GM18520 (cell line): ENCODE measurements at regions not wholly inside any gene's neighbourhood (a gene's known extent, or its start where the extent isn't known, plus 50 kb on each side); places are given as distances from the start of the nearest gene placed in this dataset.
"Not testable (repeated sequence)": the region's sequence is repeated elsewhere in the genome, so short reads cannot be mapped to it uniquely, and the experiment has no call there.

ENCODE experiments used
- ATAC-seq: cut with Tn5 transposase; IDR thresholded peaks from one replicate; pipeline ENCODE4 v1.9.1; 2021; ENCODE audit not compliant: unreplicated experiment

GRCh38 chr2:175621821-175622220 lies 380.2 kb downstream of the LNPK start:
- no peak for ATAC-seq

GRCh38 chr2:175620106-175620505 lies 382.0 kb downstream of the LNPK start:
- ATAC-seq, result no peak

- ATAC-seq, result no peak
Measured at GRCh38 chr2:175619179-175620045, 382.7 kb downstream of the LNPK start.

DNA sequence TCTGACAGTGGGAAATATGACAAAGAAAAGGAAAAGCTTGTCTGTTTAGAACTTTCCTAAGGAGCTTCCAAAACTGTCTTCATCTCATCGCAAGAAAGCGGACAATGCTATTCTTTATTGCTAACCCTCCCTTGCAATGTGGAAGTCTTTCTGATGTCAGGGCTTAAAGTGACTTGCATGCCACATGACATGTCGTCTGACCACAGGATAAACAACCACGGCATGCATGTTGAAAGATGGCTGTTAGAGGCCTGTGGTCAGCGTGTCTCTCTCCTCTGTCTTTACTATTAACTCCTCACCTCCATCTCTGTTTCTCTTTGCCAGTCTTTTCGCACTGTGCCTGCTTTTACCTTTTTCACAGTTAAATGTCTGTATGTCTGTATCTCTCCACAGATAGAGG lies 389.8 kb downstream of the LNPK start:
- ATAC-seq, result no peak

- ATAC-seq, result no peak
Measured at GRCh38 chr2:175606010-175606841, 395.8 kb downstream of the LNPK start.

- no peak for ATAC-seq
Measured at GRCh38 chr2:175605640-175606009, 396.4 kb downstream of the LNPK start.

DNA sequence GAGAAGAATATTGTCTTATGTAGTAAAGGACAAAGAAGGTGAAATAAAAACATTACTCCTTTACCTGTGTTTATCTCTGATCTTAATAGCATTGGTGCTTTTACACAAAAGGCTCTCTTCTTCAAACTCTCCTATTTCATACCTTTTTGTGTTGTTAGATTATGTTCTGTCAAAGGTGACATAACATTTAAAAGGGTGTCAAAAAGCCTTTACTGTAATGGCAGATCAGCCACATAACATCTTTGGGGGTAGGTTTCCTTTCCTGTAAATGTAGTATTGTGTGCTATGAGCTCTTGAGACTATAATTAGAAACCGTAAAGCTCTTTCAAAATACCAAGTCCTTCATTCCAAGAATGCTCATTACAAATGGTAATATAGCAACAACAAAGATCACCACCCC lies 400.1 kb downstream of the LNPK start:
- ATAC-seq, result no peak

GRCh38 chr2:175599966-175600831 lies 401.9 kb downstream of the LNPK start:
- ATAC-seq, result no peak

- no peak for ATAC-seq
Measured at GRCh38 chr2:175597286-175597685, 404.8 kb downstream of the LNPK start.

DNA sequence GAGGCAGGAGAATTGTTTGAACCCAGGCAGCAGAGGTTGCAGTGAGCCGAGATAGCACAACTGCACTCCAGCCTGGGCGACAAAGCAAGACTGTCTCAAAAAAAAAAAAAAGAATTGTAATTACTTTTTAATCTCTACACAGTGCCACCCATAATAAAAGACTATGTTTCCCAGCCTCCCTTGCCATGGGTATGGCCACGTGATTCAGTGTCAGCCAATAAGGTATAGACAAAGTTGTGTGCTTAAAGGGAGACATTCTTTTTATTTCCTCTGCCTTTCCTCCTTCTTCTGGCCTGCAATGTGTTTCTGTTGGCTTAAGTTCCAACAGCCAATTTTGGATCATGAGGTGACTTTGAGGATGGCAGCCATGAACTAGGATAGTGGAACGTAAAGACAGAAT lies 406.9 kb downstream of the LNPK start:
- ATAC-seq, result no peak

DNA sequence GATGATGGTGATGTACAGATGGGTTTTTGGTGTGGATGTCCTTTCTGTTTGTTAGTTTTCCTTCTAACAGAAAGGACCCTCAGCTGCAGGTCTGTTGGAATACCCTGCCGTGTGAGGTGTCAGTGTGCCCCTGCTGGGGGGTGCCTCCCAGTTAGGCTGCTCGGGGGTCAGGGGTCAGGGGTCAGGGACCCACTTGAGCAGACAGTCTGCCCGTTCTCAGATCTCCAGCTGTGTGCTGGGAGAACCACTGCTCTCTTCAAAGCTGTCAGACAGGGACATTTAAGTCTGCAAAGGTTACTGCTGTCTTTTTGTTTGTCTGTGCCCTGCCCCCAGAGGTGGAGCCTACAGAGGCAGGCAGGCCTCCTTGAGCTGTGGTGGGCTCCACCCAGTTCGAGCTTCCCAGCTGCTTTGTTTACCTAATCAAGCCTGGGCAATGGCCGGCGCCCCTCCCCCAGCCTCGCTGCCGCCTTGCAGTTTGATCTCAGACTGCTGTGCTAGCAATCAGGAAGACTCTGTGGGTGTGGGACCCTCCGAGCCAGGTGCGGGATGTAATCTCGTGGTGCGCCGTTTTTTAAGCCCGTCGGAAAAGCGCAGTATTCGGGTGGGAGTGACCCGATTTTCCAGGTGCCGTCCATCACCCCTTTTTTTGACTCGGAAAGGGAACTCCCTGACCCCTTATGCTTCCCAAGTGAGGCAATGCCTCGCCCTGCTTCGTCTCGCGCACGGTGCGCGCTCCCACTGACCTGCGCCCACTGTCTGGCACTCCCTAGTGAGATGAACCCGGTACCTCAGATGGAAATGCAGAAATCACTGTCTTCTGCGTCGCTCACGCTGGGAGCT lies 408.2 kb downstream of the LNPK start:
- not testable (repeated sequence) for ATAC-seq

DNA sequence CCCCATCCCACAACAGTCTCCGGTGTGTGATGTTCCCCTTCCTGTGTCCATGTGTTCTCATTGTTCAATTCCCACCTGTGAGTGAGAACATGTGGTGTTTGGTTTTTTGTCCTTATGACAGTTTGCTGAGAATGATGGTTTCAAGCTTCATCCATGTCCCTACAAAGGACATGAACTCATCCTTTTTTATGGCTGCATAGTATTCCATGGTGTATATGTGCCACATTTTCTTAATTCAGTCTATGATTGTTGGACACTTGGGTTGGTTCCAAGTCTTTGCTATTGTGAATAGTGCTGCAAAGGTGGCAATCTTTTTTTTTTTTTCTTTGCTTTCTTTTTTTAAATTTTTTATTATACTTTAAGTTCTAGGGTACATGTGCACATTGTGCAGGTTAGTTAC lies 406.7 kb upstream of the ATP5MC3 start:
- ATAC-seq, result not testable (repeated sequence)

DNA sequence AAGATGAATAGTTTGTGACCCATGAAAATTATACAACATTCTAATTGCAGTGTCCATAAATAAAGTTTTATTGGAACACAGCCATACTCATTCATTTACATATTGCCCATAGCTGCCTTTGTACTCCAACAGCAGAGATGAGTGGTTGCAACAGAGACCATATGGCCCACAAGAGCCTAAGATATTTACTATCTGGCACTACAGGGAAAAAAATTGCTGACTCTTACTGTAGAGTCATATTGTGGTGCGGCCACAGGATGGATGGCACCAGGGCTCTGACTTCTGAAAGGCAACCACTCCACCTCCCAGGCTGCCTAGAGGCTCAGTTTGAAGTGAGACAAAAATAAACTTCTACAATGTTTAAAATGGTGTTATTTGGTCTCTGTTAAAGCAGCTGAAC lies 404.0 kb upstream of the ATP5MC3 start:
- no peak for ATAC-seq

DNA sequence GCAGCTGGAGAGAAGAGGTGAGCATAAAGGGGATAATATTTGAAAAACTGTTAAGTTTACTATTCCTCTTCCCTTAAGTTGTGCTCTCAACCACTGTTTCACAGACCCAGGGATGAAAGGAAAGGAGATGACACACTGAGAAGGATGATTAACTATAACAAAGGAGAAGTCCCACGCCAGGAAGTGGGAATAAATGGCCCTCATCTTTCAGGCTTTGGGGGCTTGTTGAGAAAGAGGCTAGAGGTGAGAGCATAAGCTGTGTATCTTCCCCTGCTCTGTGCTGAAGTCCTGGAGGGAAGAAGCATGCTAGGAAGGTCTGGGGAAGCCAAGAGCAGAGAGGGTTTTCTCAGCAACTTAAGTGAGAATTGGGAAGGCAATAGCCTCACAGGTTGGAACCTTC lies 399.1 kb upstream of the ATP5MC3 start:
- ATAC-seq, result no peak

DNA sequence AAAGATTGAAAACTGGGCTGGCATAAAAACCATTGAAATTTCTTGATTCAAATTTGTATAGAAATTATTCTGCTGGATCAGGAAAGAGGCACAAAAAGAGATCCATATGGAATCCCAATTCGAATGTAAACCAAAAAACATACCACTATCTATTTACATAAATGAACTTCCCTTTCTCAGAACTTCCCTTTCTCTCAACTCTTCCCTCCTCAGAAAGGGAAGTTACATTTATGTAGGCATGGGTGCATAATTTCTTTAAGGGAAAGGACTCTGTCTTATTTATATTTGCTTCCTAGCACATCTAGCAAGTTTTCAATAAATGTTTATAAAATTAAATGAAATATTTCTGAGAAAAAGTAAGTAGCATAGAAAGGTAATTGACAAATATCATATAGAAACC lies 398.1 kb upstream of the ATP5MC3 start:
- no peak for ATAC-seq

GRCh38 chr2:175577368-175577970 lies 396.0 kb upstream of the ATP5MC3 start:
- ATAC-seq, result no peak

DNA sequence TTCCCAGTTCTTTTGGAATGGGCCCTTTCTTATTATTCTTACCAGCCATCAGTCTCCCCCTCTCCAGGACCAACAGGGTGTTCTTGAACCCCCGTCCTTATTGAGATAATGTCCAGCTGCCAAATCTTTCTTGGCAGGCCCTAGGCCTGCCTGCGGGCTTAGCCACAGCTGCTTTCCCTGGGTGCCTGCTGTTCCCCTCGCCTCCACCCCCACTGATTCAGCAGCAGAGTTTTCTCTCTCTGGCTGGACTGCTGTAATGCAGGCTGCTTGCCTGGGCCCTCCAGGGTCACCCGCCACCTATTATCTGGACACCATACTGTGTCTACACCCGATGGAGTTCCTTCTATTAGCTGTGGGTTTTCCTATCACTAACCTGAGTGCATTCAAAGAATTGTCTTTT lies 395.4 kb upstream of the ATP5MC3 start:
- ATAC-seq, result no peak

DNA sequence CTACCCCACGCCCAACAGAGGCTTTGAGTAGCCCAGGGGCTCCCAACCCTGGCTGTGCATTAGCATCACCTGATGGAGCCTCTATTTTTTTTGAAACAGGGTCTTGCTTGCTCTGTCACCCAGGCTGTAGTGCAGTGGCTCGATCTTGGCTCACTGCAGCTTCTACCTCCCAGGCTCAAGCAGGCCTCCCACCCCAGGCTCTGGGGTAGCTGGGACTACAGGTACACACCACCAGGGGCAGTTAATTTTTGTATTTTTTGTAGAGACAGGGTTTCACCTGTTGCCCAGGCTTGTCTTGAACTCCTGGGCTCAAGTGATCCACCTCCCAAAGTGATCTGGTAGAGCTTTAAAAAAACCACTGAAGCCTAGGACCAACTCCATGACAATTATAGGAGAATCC lies 394.8 kb upstream of the ATP5MC3 start:
- no peak for ATAC-seq

- peak; percentile 98 for ATAC-seq
Measured at GRCh38 chr2:175575346-175576258, 394.1 kb upstream of the ATP5MC3 start.
